AG04450 (cell line): ENCODE measurements at regions not wholly inside any gene's neighbourhood (a gene's known extent, or its start where the extent isn't known, plus 50 kb on each side); places are given as distances from the start of the nearest gene placed in this dataset.
"Not testable (repeated sequence)": the region's sequence is repeated elsewhere in the genome, so short reads cannot be mapped to it uniquely, and the experiment has no call there.

Experiments
- CTCF ChIA-PET: fragments of 300-600, 350-600 bp; formaldehyde crosslinking; extraction: SDS; loops from one replicate; lab custom pipeline; 2022; ENCODE audit warnings: antibody characterized with exemption, inconsistent platforms; lab: Charles Lee
- POLR2A ChIA-PET: fragments of 350-600 bp; formaldehyde crosslinking; extraction: SDS; loops from one replicate; lab custom pipeline; 2021; ENCODE audit warnings: antibody characterized with exemption, inconsistent platforms; lab: Yijun Ruan, JAX
- DNase-seq: peaks from one replicate; pipeline ENCODE4 v3.0.0-alpha.2; 2011; ENCODE audit warnings: low read depth, low spot score
- H3K27ac ChIP-seq: one replicate; pipeline ENCODE4 v1.5.1; 2012; ENCODE audit warnings: low read depth, low read length, control low read depth
- H3K27me3 ChIP-seq: one replicate; pipeline ENCODE4 v1.6.0; 2012; ENCODE audit warnings: low read length; ENCODE audit not compliant: control insufficient read depth, insufficient read depth
- H3K4me3 ChIP-seq: 2 replicates; pipeline ENCODE4 v1.5.1; 2011; ENCODE audit warnings: mild to moderate bottlenecking, low read depth, low read length, control low read depth
- H3K9me3 ChIP-seq: 2 replicates; pipeline ENCODE4 v1.5.1; 2012; ENCODE audit warnings: low read length; ENCODE audit not compliant: control insufficient read depth, insufficient read depth
- CTCF ChIP-seq: IDR thresholded peaks from 2 replicates; pipeline ENCODE4 v1.5.1; 2011; ENCODE audit warnings: low read depth, low read length, control low read depth, inconsistent platforms

GRCh38 chr15:47066392-47066791 is 650.9 kb upstream of the SEMA6D start:
- TF ChIP-seq CTCF: no peak
- CTCF ChIA-PET: no interaction called here
- no peak overlapping the region for H3K4me3 ChIP-seq

GRCh38 chr15:47077846-47078245 is 639.5 kb upstream of the SEMA6D start:
- H3K27me3 ChIP-seq, H3K9me3 ChIP-seq, CTCF ChIA-PET, H3K4me3 ChIP-seq, H3K27ac ChIP-seq, DNase-seq, POLR2A ChIA-PET: not testable (repeated sequence)

More at GRCh38 chr15:47066392-47066791, 650.9 kb upstream of the SEMA6D start:
- H3K27me3 ChIP-seq: no peaks in the 10 kb centered on the region
- no peak overlapping the region for H3K27ac ChIP-seq
- no peak for DNase-seq
- H3K9me3 ChIP-seq: no peaks in the 10 kb centered on the region
- POLR2A ChIA-PET: no interaction called here

GRCh38 chr15:47095833-47096232 is 621.5 kb upstream of the SEMA6D start:
- no peak overlapping the region for H3K4me3 ChIP-seq
- CTCF ChIA-PET: no interaction called here
- H3K27ac ChIP-seq: no peak overlapping the region
- H3K27me3 ChIP-seq: no peaks in the 10 kb centered on the region
- POLR2A ChIA-PET: no interaction called here
- H3K9me3 ChIP-seq: peaks cover 6% of the 10 kb centered on the region; the same call in 1 of the 2 replicates
- TF ChIP-seq CTCF: no peak
- no peak for DNase-seq

GRCh38 chr15:47098526-47098925 is 618.8 kb upstream of the SEMA6D start:
- H3K9me3 ChIP-seq, H3K4me3 ChIP-seq, H3K27me3 ChIP-seq, POLR2A ChIA-PET, H3K27ac ChIP-seq, DNase-seq, CTCF ChIA-PET: not testable (repeated sequence)

GRCh38 chr15:47099801-47100200 is 617.5 kb upstream of the SEMA6D start:
- POLR2A ChIA-PET, H3K9me3 ChIP-seq, CTCF ChIA-PET, H3K27ac ChIP-seq, H3K27me3 ChIP-seq, H3K4me3 ChIP-seq, DNase-seq: not testable (repeated sequence)

GRCh38 chr15:47108800-47109199 is 608.5 kb upstream of the SEMA6D start:
- CTCF ChIA-PET, H3K9me3 ChIP-seq, POLR2A ChIA-PET, DNase-seq, H3K4me3 ChIP-seq, H3K27ac ChIP-seq, H3K27me3 ChIP-seq: not testable (repeated sequence)

- TF ChIP-seq CTCF: no peak
- Histone ChIP-seq H3K27ac (no peak overlapping the region), H3K9me3 (no peaks in the 10 kb centered on the region), H3K4me3 (no peak overlapping the region), H3K27me3 (no peaks in the 10 kb centered on the region)
- no peak for DNase-seq
- ChIA-PET POLR2A (no interaction called here), CTCF (interaction anchor here (0.6 kb wide), 1 partner anchor 150 kb away, joined by 3 read pairs; no protein-coding TSS in a partner anchor)
These were observed 600.6 kb upstream of the SEMA6D start for GRCh38 chr15:47116698-47117097.
